Esophagus squamous epithelium (tissue), 5 donors: ENCODE measurements at regions not wholly inside any gene's neighbourhood (a gene's known extent, or its start where the extent isn't known, plus 50 kb on each side); places are given as distances from the start of the nearest gene placed in this dataset.
A peak's percentile ranks its signal among the peaks of the same experiment; 100 is the strongest.

Experiments used
- DNase-seq: peaks from one replicate; lab custom pipeline; 2025; lab: John Stamatoyannopoulos, UW
- H3K27ac ChIP-seq, 4 donors: fragments of 200-600 bp; sonication (generic); one replicate each; pipeline ENCODE4 v1.5.1; 2016 to 2019; ENCODE audit warnings: mild to moderate bottlenecking in 1 of 4
- H3K27me3 ChIP-seq, 4 donors: fragments of 200-600 bp; sonication (generic); 1 replicate in 3 of 4; 2 replicates in 1 of 4; pipeline versions ENCODE4 v1.5.1 to v1.6.0; 2017 to 2021; ENCODE audit warnings: antibody characterized with exemption in 1 of 4
- H3K36me3 ChIP-seq, 3 donors: fragments of 200-600 bp; sonication (generic); one replicate each; pipeline ENCODE4 v1.5.1; 2016 to 2019
- H3K4me1 ChIP-seq, 3 donors: fragments of 200-600 bp; sonication (generic); one replicate each; pipeline ENCODE4 v1.5.1; 2017 to 2019
- H3K4me3 ChIP-seq, 4 donors: fragments of 200-600 bp; sonication (generic); 1 replicate in 3 of 4; 2 replicates in 1 of 4; pipeline ENCODE4 v1.5.1; 2016 to 2019; ENCODE audit warnings: mild to moderate bottlenecking in 2 of 4, moderate library complexity in 1 of 4
- H3K9me3 ChIP-seq, 3 donors: fragments of 200-600 bp; sonication (generic); one replicate each; pipeline ENCODE4 v1.5.1; 2016 to 2019
- POLR2A ChIP-seq, 4 donors: fragments of 450-650 bp; IDR thresholded peaks; one replicate each; pipeline ENCODE4 v1.6.1; 2017; ENCODE audit warnings: antibody characterized with exemption in 4 of 4, mild to moderate bottlenecking in 4 of 4, moderate library complexity in 3 of 4
- whole genome bisulfite sequencing, 2 donors: methylation state at CpG; one replicate each; pipeline ENCODE4 v1.1.5; 2018; 5-methylcytosine and 5-hydroxymethylcytosine counted together
- intact Hi-C: fragments of 100-400 bp; cut with DNase I; formaldehyde crosslinking; loops from one replicate; pipeline ENCODE4 v1.15.0; 2022
- TF ChIP-seq, protein P1 (sequence below), 6 experiments: fragments of 450-650 bp in 4 of 6; fragments of 200-600 bp in 2 of 6; sonication (generic) in 2 of 6; IDR thresholded peaks; one replicate each; pipeline ENCODE4 v1.5.1; 2016 to 2019; ENCODE audit warnings: antibody characterized with exemption in 6 of 6, mild to moderate bottlenecking in 4 of 6, moderate library complexity in 4 of 6
- donor health status: DM: yes; HTN: yes; CAD: no.

GRCh38 chr16:80318107-80318506 lies 222.7 kb upstream of the DYNLRB2 start:
- no peak for TF ChIP-seq POLR2A (IDR thresholded peaks at IDR 0.05)
- TF ChIP-seq, protein P1, sequence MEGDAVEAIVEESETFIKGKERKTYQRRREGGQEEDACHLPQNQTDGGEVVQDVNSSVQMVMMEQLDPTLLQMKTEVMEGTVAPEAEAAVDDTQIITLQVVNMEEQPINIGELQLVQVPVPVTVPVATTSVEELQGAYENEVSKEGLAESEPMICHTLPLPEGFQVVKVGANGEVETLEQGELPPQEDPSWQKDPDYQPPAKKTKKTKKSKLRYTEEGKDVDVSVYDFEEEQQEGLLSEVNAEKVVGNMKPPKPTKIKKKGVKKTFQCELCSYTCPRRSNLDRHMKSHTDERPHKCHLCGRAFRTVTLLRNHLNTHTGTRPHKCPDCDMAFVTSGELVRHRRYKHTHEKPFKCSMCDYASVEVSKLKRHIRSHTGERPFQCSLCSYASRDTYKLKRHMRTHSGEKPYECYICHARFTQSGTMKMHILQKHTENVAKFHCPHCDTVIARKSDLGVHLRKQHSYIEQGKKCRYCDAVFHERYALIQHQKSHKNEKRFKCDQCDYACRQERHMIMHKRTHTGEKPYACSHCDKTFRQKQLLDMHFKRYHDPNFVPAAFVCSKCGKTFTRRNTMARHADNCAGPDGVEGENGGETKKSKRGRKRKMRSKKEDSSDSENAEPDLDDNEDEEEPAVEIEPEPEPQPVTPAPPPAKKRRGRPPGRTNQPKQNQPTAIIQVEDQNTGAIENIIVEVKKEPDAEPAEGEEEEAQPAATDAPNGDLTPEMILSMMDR (IDR thresholded peaks at IDR 0.05) = no peak
- 80 to 88% methylated on average over 1 of the region's 1 CpG for WGBS, 2 donors
- H3K4me1 ChIP-seq = no peaks in the 10 kb centered on the region
- DNase-seq = no peak
- no peaks in the 10 kb centered on the region for H3K36me3 ChIP-seq
- no peak overlapping the region for H3K27ac ChIP-seq
- no peaks in the 10 kb centered on the region for H3K9me3 ChIP-seq
- H3K27me3 ChIP-seq = no peaks in the 10 kb centered on the region
- intact Hi-C loops = no loop called here
- H3K4me3 ChIP-seq = no peak overlapping the region

DNA sequence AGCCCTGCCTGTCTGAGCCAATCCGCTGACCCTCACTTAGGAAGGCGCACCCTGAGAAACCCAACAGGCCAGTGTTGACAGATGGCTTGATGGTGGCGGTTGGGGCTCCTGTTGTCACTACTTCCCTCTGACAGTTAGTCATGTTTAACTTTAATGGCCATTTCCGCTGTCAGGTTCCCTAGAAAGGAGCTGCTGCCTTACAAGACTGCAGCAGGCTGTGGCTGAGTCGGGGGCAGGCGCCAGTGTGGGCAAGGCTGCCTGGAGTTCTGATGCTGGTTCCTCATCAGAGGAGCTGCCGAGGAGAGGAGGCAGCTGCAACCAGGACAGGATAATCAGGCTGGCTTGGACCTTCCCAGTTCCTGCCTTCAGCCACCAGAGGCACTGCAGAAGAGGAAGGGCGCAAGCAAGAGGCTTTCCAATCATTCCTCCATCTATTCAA lies 223.2 kb upstream of the DYNLRB2 start:
- no peaks in the 10 kb centered on the region for H3K9me3 ChIP-seq
- no peaks in the 10 kb centered on the region for H3K27me3 ChIP-seq
- H3K4me3 ChIP-seq = no peak overlapping the region
- H3K27ac ChIP-seq = no peak overlapping the region
- 77 to 86% methylated on average over 4 to 5 of the region's 8 CpGs for WGBS, 2 donors
- no peaks in the 10 kb centered on the region for H3K36me3 ChIP-seq
- H3K4me1 ChIP-seq = no peaks in the 10 kb centered on the region
- no peak for DNase-seq
- intact Hi-C loops = no loop called here
- TF ChIP-seq, protein P1 (IDR thresholded peaks at IDR 0.05) = peak in 1 of 6 experiments; percentile 48
- TF ChIP-seq POLR2A (IDR thresholded peaks at IDR 0.05) = no peak

DNA sequence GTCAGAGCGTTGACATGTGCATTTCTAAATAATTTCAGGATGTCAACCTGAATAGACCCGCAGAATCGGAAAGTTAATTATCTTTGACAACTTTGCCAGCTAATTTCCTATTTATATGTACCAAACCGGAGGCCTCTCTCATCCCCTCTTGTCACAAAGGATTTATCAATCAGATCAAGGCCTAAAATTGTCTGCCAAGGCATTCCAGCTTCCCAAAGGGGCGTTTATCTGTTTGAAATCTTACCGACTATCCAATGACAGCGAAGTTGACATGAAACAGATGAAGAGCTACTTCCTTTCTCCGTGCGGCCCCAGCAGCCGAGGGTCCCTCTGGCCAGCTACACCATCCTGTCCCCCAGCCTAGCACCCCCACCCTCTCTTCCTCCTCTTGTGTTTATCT lies 223.7 kb upstream of the DYNLRB2 start:
- no peaks in the 10 kb centered on the region for H3K27me3 ChIP-seq
- H3K4me1 ChIP-seq = no peaks in the 10 kb centered on the region
- H3K27ac ChIP-seq = no peak overlapping the region
- no peaks in the 10 kb centered on the region for H3K36me3 ChIP-seq
- TF ChIP-seq, protein P1 (IDR thresholded peaks at IDR 0.05) = no peak
- no peak for TF ChIP-seq POLR2A (IDR thresholded peaks at IDR 0.05)
- H3K9me3 ChIP-seq = no peaks in the 10 kb centered on the region
- WGBS, 2 donors = 61 to 82% methylated on average over 10 of the region's 10 CpGs
- DNase-seq = no peak
- H3K4me3 ChIP-seq = no peak overlapping the region
- intact Hi-C loops = no loop called here

DNA sequence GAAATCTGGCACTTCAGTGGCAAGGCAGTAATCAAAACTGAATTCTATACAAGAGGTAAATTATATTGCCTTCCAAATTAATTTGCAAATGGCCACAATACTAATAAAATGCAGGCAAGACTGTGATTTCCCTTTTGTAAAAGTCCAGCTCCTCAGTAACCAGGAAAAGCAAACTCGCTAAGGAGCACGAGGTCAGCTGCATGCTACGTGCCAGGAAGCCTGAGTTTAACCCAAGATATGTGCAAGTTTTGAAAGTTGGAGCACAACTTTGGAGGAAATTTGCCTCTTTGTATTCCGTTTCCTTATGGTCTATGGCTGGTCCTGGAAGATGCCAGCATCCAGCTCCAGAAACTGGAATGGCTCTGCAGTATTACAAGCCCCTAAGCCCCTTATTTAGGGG lies 226.8 kb upstream of the DYNLRB2 start:
- no peak for TF ChIP-seq POLR2A (IDR thresholded peaks at IDR 0.05)
- TF ChIP-seq, protein P1 (IDR thresholded peaks at IDR 0.05) = no peak
- Histone ChIP-seq H3K27ac (no peak overlapping the region), H3K4me3 (no peak overlapping the region), H3K36me3 (no peaks in the 10 kb centered on the region), H3K9me3 (no peaks in the 10 kb centered on the region), H3K27me3 (no peaks in the 10 kb centered on the region), H3K4me1 (no peaks in the 10 kb centered on the region)
- 74 to 82% methylated on average over 4 of the region's 4 CpGs for WGBS, 2 donors
- intact Hi-C loops = no loop called here
- no peak for DNase-seq

DNA sequence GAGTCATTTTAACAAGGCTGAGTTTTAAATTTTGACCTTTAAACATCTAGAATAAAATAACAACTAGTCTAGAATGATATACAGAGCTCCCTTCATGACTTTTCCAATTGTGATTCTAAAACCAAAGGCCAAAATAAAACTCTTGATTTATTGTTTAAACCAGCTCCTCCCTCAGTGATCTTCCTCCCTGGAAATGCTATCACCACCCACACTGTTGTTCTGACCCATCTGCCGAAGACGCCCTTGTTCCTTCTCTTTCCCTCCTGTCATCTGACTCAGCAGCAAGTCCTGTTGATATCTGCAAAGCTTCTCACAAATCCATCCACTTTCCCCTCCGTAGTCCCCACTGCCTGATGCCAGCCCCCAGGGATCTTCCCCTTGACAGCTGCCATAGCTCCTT lies 231.6 kb upstream of the DYNLRB2 start:
- no peak for DNase-seq
- 65 to 66% methylated on average over 3 of the region's 3 CpGs for WGBS, 2 donors
- TF ChIP-seq POLR2A (IDR thresholded peaks at IDR 0.05) = no peak
- TF ChIP-seq, protein P1 (IDR thresholded peaks at IDR 0.05) = no peak
- no peak overlapping the region for H3K27ac ChIP-seq
- no peaks in the 10 kb centered on the region for H3K27me3 ChIP-seq
- no peaks in the 10 kb centered on the region for H3K36me3 ChIP-seq
- H3K4me1 ChIP-seq = no peaks in the 10 kb centered on the region
- H3K9me3 ChIP-seq = no peaks in the 10 kb centered on the region
- H3K4me3 ChIP-seq = no peak overlapping the region
- intact Hi-C loops = no loop called here
